ENCODE measurements at regions not wholly inside any gene's neighbourhood (a gene's known extent, or its start where the extent isn't known, plus 50 kb on each side); places are given as distances from the start of the nearest gene placed in this dataset.

GRCh38 chr21:26377111-26377694, 195.9 kb downstream of the CYYR1 start:
- no peak for DNase-seq
- TF ChIP-seq POLR2A (IDR thresholded peaks at IDR 0.05; ENCODE audit: low read length) (no peak), GATA1 (IDR thresholded peaks at IDR 0.05; ENCODE audit: low read depth, low read length) (no peak)

GRCh38 chr21:26374817-26375216, 198.3 kb downstream of the CYYR1 start:
- no peak for DNase-seq
- no peak for TF ChIP-seq GATA1 (IDR thresholded peaks at IDR 0.05; ENCODE audit: low read depth, low read length)
- TF ChIP-seq POLR2A (IDR thresholded peaks at IDR 0.05; ENCODE audit: low read length): no peak

DNA sequence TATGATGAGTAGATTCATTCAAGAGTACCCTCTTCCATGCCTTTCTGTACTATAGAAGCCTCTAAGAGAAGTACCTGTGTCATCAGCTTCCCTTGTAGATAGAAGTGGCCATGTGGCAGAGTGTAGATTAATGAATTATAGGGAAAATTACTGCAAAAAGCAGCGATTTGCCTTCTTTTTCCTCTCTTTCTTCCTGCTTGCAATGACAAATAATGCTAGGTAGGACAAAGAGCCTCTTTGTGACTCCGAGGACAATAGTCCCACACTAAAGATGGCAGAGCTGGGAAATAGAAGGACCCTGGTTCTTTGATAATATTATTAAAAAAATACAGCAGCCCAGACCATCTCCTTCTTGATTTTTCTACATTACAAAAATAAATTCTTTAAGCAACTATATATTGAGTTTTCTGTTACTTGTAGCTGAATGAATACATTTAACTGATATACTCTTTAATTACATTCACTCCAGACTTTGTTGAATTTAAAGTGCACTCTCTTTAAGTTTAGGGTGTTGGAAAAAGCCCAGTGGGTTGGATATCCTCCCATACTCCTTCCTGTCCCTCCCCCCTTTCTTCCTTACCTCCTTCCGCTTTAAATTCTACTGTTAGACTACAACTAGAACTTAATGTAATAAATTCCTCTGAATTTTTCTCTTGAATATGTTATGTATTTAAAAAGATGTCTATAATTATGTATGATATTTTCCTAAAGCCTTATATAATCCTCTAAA, 198.2 kb upstream of the APP start:
- DNase-seq: no peak
- no peak for TF ChIP-seq GATA1 (IDR thresholded peaks at IDR 0.05; ENCODE audit: low read depth, low read length)
- TF ChIP-seq POLR2A (IDR thresholded peaks at IDR 0.05; ENCODE audit: low read length): no peak

DNA sequence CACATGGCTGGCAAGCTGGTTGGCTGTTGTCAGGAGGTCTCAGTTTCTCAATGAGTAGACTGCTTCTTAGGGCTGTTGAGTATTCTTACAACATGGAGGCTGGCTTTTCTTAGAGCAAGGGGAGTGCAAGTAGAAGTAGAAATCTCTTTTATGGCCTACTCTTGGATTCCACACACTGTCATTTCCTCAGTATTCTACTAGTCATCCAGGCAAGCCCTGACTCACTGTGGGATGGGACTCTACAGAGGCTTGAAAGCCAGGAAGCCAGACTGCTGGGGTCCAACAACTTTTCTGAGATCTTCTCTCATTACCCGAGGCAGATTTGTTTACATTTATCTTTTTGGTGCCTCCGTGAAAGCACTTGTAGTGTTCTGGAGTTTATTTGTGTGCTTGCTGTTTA, 196.2 kb upstream of the APP start:
- DNase-seq: no peak
- TF ChIP-seq POLR2A (IDR thresholded peaks at IDR 0.05; ENCODE audit: low read length) (no peak), GATA1 (IDR thresholded peaks at IDR 0.05; ENCODE audit: low read depth, low read length) (no peak)

DNA sequence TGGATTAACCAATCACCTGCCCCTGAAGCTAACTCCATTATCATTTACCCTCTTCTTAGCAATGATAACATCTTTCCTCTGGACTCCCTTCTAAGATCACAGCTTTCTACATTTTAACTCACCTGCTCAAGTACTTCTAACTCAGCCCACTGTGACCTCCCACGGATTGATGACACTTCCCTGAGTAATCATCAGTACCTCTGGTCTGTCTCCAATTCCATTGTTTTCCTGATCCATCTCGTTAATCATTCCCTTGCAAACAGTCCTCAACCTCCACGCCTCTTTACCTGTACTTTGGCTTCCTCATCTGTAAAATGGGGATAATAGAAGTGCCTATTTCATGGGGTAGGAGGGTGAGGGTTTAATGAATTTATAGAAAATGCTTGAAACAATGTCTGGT, 195.3 kb upstream of the APP start:
- TF ChIP-seq GATA1 (IDR thresholded peaks at IDR 0.05; ENCODE audit: low read depth, low read length) (no peak), POLR2A (IDR thresholded peaks at IDR 0.05; ENCODE audit: low read length) (no peak)
- DNase-seq: no peak

DNA sequence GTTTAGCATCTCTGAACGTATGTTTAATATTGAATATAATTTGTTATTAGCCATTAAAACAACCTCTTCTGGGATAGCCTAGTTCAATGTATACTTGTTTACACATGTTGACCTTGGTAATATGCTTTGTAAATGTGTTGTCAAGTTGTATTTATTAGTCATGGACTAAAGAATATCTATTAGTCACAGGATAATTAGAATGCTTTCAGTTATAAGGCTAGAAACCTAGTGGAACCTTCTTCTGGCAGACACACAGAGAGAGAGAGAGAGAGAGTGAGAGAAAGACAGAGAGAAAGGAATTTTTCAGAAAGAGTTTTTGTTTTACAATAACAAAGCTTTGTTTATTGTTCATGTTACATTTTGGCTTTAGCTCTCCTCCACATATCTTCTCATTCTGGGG, 181.1 kb upstream of the APP start:
- no peak for TF ChIP-seq POLR2A (IDR thresholded peaks at IDR 0.05; ENCODE audit: low read length)
- TF ChIP-seq GATA1 (IDR thresholded peaks at IDR 0.05; ENCODE audit: low read depth, low read length): no peak
- no peak for DNase-seq

- DNase-seq: no peak
- TF ChIP-seq POLR2A (IDR thresholded peaks at IDR 0.05; ENCODE audit: low read length): no peak
- TF ChIP-seq GATA1 (IDR thresholded peaks at IDR 0.05; ENCODE audit: low read depth, low read length): no peak
Observed at GRCh38 chr21:26332867-26333266, 162.3 kb upstream of the APP start.

GRCh38 chr21:26331205-26331980, 160.8 kb upstream of the APP start:
- DNase-seq: no peak
- no peak for TF ChIP-seq POLR2A (IDR thresholded peaks at IDR 0.05; ENCODE audit: low read length)
- TF ChIP-seq GATA1 (IDR thresholded peaks at IDR 0.05; ENCODE audit: low read depth, low read length): no peak

DNA sequence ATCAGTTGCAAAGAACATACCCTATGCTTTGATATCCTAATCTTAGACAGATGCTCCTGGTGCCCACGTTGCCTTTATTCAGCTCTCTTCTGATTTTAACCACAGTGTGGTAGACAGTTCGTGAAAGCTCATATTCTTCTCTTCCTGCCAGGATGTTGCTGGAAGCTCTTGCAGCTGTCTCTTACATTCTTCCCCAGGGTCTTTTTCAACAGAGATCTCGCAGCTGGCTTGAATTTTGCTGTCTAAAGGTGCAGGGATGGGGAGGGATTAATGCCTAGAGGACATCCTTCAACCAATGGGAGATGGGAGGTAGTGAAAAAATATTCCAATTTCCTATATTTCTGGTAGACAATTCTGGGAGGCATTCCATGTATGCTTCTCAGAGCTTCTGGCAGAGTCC, 150.0 kb upstream of the APP start:
- TF ChIP-seq GATA1 (IDR thresholded peaks at IDR 0.05; ENCODE audit: low read depth, low read length) (no peak), POLR2A (IDR thresholded peaks at IDR 0.05; ENCODE audit: low read length) (no peak)
- DNase-seq: no peak

GRCh38 chr21:26307640-26308039, 137.1 kb upstream of the APP start:
- no peak for DNase-seq
- TF ChIP-seq GATA1 (IDR thresholded peaks at IDR 0.05; ENCODE audit: low read depth, low read length) (no peak), POLR2A (IDR thresholded peaks at IDR 0.05; ENCODE audit: low read length) (no peak)

- DNase-seq: no peak
- TF ChIP-seq POLR2A (IDR thresholded peaks at IDR 0.05; ENCODE audit: low read length) (no peak), GATA1 (IDR thresholded peaks at IDR 0.05; ENCODE audit: low read depth, low read length) (no peak)
Observed at GRCh38 chr21:26297851-26298250, 127.3 kb upstream of the APP start.

- no peak for DNase-seq
- TF ChIP-seq GATA1 (IDR thresholded peaks at IDR 0.05; ENCODE audit: low read depth, low read length) (no peak), POLR2A (IDR thresholded peaks at IDR 0.05; ENCODE audit: low read length) (no peak)
Observed at GRCh38 chr21:26293141-26293946, 122.8 kb upstream of the APP start.

DNA sequence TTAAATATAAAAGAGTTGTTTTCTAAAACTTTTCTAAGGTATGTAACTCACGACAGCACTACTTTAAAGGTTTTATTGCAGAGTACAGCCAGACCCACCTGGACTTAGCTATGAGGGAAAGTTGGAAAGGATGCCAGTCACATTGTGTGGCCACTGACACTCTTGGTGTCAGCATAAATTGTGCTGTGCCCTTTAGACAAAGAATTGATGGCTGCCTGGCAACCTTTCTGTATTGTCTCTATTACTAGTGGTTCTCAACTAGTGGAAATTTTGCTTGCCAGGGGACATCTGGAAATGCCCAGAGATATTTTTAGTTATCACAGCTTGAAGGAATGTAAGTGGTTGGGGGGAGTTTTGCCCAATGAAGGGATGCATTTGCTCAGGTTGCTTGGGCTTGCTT, 117.5 kb upstream of the APP start:
- DNase-seq: no peak
- no peak for TF ChIP-seq POLR2A (IDR thresholded peaks at IDR 0.05; ENCODE audit: low read length)
- no peak for TF ChIP-seq GATA1 (IDR thresholded peaks at IDR 0.05; ENCODE audit: low read depth, low read length)

DNA sequence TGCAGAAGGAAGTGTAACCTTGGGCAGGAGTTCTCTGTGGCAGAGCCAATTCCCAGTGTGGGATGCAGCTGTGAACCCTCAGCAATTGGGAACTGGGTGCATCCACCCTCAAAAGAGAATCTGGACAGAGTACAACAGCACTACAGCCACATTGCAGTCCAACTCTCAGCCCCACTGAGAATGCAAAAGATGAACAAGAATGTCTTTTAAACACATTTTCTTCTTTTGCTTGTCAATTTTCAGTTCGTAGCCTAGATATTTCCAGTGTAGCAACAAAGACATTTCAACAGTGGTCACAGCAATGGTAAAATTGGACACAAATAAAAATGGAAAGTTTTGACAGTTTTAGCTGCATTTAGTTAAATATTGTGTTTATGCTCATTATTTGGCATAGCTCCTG, 114.0 kb upstream of the APP start:
- no peak for TF ChIP-seq POLR2A (IDR thresholded peaks at IDR 0.05; ENCODE audit: low read length)
- TF ChIP-seq GATA1 (IDR thresholded peaks at IDR 0.05; ENCODE audit: low read depth, low read length): no peak
- DNase-seq: no peak
